ENCODE measurements at regions not wholly inside any gene's neighbourhood (a gene's known extent, or its start where the extent isn't known, plus 50 kb on each side); places are given as distances from the start of the nearest gene placed in this dataset.

- no peak overlapping the region for H2AFZ ChIP-seq
Measured at GRCh38 chr2:53173698-53174455, 593.7 kb upstream of the CHAC2 start.

GRCh38 chr2:53173091-53173490 is 594.5 kb upstream of the CHAC2 start:
- no peak overlapping the region for H3K4me2 ChIP-seq
- no peak overlapping the region for H3K27ac ChIP-seq
- no peaks in the 10 kb centered on the region for H3K4me1 ChIP-seq (ENCODE audit: insufficient read depth)
- no peak overlapping the region for H3K4me3 ChIP-seq
- H2AFZ ChIP-seq: no peak overlapping the region
- H4K20me1 ChIP-seq (ENCODE audit: insufficient read depth, poor library complexity, severe bottlenecking): no peaks in the 10 kb centered on the region
- H3K9me2 ChIP-seq (replicated peaks; ENCODE audit: insufficient read depth): no peaks in the 10 kb centered on the region
- H3K79me2 ChIP-seq: no peaks in the 10 kb centered on the region
- no peaks in the 10 kb centered on the region for H3K27me3 ChIP-seq
- H3K9me3 ChIP-seq (ENCODE audit: low read depth): no peaks in the 10 kb centered on the region
- TF ChIP-seq, protein P1, sequence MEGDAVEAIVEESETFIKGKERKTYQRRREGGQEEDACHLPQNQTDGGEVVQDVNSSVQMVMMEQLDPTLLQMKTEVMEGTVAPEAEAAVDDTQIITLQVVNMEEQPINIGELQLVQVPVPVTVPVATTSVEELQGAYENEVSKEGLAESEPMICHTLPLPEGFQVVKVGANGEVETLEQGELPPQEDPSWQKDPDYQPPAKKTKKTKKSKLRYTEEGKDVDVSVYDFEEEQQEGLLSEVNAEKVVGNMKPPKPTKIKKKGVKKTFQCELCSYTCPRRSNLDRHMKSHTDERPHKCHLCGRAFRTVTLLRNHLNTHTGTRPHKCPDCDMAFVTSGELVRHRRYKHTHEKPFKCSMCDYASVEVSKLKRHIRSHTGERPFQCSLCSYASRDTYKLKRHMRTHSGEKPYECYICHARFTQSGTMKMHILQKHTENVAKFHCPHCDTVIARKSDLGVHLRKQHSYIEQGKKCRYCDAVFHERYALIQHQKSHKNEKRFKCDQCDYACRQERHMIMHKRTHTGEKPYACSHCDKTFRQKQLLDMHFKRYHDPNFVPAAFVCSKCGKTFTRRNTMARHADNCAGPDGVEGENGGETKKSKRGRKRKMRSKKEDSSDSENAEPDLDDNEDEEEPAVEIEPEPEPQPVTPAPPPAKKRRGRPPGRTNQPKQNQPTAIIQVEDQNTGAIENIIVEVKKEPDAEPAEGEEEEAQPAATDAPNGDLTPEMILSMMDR (IDR thresholded peaks at IDR 0.05; ENCODE audit: poor library complexity): no peak
- TF ChIP-seq EZH2 (IDR thresholded peaks at IDR 0.05; ENCODE audit: borderline replicate concordance): no peak
- no peak for TF ChIP-seq EZH2phosphoT487 (IDR thresholded peaks at IDR 0.05; ENCODE audit: low read depth, severe bottlenecking, unreplicated experiment)
- no peak for DNase-seq (ENCODE audit: low spot score)
- whole genome bisulfite sequencing (ENCODE audit: low lambda C conversion rate, missing lambda C conversion rate): 87% methylated on average over 1 of the region's 1 CpG
- no peaks in the 10 kb centered on the region for H3K36me3 ChIP-seq (replicated peaks; ENCODE audit: insufficient read depth, low read depth)

More at GRCh38 chr2:53173698-53174455, 593.7 kb upstream of the CHAC2 start:
- Histone ChIP-seq H3K9me3 (ENCODE audit: low read depth) (no peaks in the 10 kb centered on the region), H3K9me2 (replicated peaks; ENCODE audit: insufficient read depth) (no peaks in the 10 kb centered on the region), H3K4me1 (ENCODE audit: insufficient read depth) (no peaks in the 10 kb centered on the region), H3K27ac (no peak overlapping the region), H3K36me3 (replicated peaks; ENCODE audit: insufficient read depth, low read depth) (no peaks in the 10 kb centered on the region), H3K4me2 (no peak overlapping the region), H3K79me2 (no peaks in the 10 kb centered on the region), H3K27me3 (no peaks in the 10 kb centered on the region), H4K20me1 (ENCODE audit: insufficient read depth, poor library complexity, severe bottlenecking) (no peaks in the 10 kb centered on the region), H3K4me3 (no peak overlapping the region)
- TF ChIP-seq EZH2 (IDR thresholded peaks at IDR 0.05; ENCODE audit: borderline replicate concordance): no peak
- TF ChIP-seq, protein P1 (IDR thresholded peaks at IDR 0.05; ENCODE audit: poor library complexity): no peak
- WGBS (ENCODE audit: low lambda C conversion rate, missing lambda C conversion rate): 83% methylated on average over 7 of the region's 7 CpGs
- DNase-seq (ENCODE audit: low spot score): no peak

DNA sequence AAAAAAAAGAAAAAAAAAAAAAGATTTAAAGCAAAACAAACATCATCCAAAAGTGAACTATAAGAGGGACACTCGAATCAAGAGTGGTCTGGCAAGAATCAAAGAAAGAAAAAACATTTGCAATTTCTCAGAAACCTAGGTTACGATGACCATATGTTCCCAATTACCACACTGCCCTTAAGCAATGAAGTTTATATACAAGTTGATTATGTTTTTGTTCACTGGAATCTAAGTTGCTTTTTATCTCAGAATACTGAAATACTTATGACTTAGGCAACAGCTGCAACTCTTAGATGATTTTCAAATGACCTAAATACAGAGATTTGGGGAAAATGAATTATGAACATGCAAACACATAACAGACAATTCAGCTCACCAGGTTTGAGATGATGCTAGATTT is 597.1 kb upstream of the CHAC2 start:
- DNase-seq (ENCODE audit: low spot score): no peak
- WGBS (ENCODE audit: low lambda C conversion rate, missing lambda C conversion rate): 54% methylated on average over 2 of the region's 2 CpGs

More for the DNA sequence above, 597.1 kb upstream of the CHAC2 start:
- Histone ChIP-seq H3K4me1 (ENCODE audit: insufficient read depth) (no peaks in the 10 kb centered on the region), H3K79me2 (no peaks in the 10 kb centered on the region), H2AFZ (no peak overlapping the region), H3K4me2 (no peak overlapping the region), H3K27me3 (no peaks in the 10 kb centered on the region), H4K20me1 (ENCODE audit: insufficient read depth, poor library complexity, severe bottlenecking) (no peaks in the 10 kb centered on the region), H3K27ac (no peak overlapping the region), H3K9me3 (ENCODE audit: low read depth) (no peaks in the 10 kb centered on the region), H3K36me3 (replicated peaks; ENCODE audit: insufficient read depth, low read depth) (no peaks in the 10 kb centered on the region), H3K9me2 (replicated peaks; ENCODE audit: insufficient read depth) (no peaks in the 10 kb centered on the region), H3K4me3 (no peak overlapping the region)
- TF ChIP-seq EZH2phosphoT487 (IDR thresholded peaks at IDR 0.05; ENCODE audit: low read depth, severe bottlenecking, unreplicated experiment): no peak
- no peak for TF ChIP-seq EZH2 (IDR thresholded peaks at IDR 0.05; ENCODE audit: borderline replicate concordance)
- TF ChIP-seq, protein P1 (IDR thresholded peaks at IDR 0.05; ENCODE audit: poor library complexity): no peak
